PC-9 (cell line): ENCODE measurements at regions not wholly inside any gene's neighbourhood (a gene's known extent, or its start where the extent isn't known, plus 50 kb on each side); places are given as distances from the start of the nearest gene placed in this dataset.

ENCODE experiments used
- BruUV-seq: library from RNA; stranded (reverse); fragments of 400-500 nt; replicated peaks from 2 replicates; lab custom pipeline; 2021; lab: Mats Ljungman, UMichigan
- CTCF ChIA-PET: fragments of 300-600 bp; sonication (Branson Sonifier 250); formaldehyde crosslinking; loops from one replicate; lab custom pipeline; 2022; ENCODE audit warnings: antibody characterized with exemption; lab: Charles Lee
- POLR2A ChIA-PET: fragments of 300-600 bp; sonication (Branson Sonifier 250); formaldehyde crosslinking; loops from one replicate; lab custom pipeline; 2022; ENCODE audit warnings: antibody characterized with exemption; ENCODE audit not compliant: unreplicated experiment; lab: Charles Lee
- DNase-seq, 2 experiments: peaks; one replicate each; pipeline versions ENCODE4 v3.0.0 to v3.0.0-alpha.2; 2015 to 2022; ENCODE audit warnings: mixed read lengths in 1 of 2
- H2AFZ ChIP-seq: fragments of 200-600 bp; sonication (generic); 2 replicates; pipeline ENCODE4 v1.8.1; 2017; ENCODE audit warnings: antibody characterized with exemption
- H3F3A ChIP-seq: fragments of 200-600 bp; sonication (generic); 2 replicates; pipeline ENCODE4 v1.8.1; 2017; ENCODE audit warnings: antibody characterized with exemption, mild to moderate bottlenecking, low read depth; ENCODE audit not compliant: insufficient read depth
- H3K27ac ChIP-seq: fragments of 200-600 bp; sonication (generic); 2 replicates; pipeline ENCODE4 v1.6.1; 2016; ENCODE audit warnings: mixed run types
- H3K27me3 ChIP-seq: fragments of 200-600 bp; sonication (generic); 2 replicates; pipeline ENCODE4 v1.6.1; 2016; ENCODE audit warnings: low read depth, mixed run types; ENCODE audit not compliant: insufficient read depth
- H3K36me3 ChIP-seq: fragments of 200-600 bp; sonication (generic); 2 replicates; pipeline ENCODE4 v1.6.1; 2016; ENCODE audit warnings: low read depth, mixed run types
- H3K4me1 ChIP-seq: fragments of 200-600 bp; sonication (generic); replicated peaks from 2 replicates; pipeline ENCODE4 v1.6.1; 2016; ENCODE audit warnings: mixed run types; ENCODE audit not compliant: insufficient read depth
- H3K4me2 ChIP-seq: fragments of 200-600 bp; sonication (generic); 2 replicates; pipeline ENCODE4 v1.6.1; 2017; ENCODE audit warnings: mixed run types
- H3K4me3 ChIP-seq: fragments of 200-600 bp; sonication (generic); 2 replicates; pipeline ENCODE4 v1.6.1; 2016; ENCODE audit warnings: mixed run types
- H3K79me2 ChIP-seq: fragments of 200-600 bp; sonication (generic); 2 replicates; pipeline ENCODE4 v1.6.1; 2017; ENCODE audit warnings: low read depth, mixed run types
- H3K9me2 ChIP-seq: fragments of 200-600 bp; sonication (generic); 2 replicates; pipeline ENCODE4 v1.8.1; 2017; ENCODE audit warnings: mild to moderate bottlenecking; ENCODE audit not compliant: insufficient read depth
- H3K9me3 ChIP-seq: fragments of 200-600 bp; sonication (generic); 2 replicates; pipeline ENCODE4 v1.8.1; 2016; ENCODE audit warnings: low read depth; ENCODE audit not compliant: insufficient read depth
- H4K20me1 ChIP-seq: fragments of 200-600 bp; sonication (generic); 2 replicates; pipeline ENCODE4 v1.8.1; 2017; ENCODE audit not compliant: insufficient read depth
- EZH2 ChIP-seq: fragments of 200-600 bp; sonication (generic); IDR thresholded peaks from 2 replicates; pipeline ENCODE4 v1.8.0; 2017; ENCODE audit warnings: antibody characterized with exemption, low read depth
- intact Hi-C: fragments of 100-400 bp; cut with micrococcal nuclease; formaldehyde crosslinking; loops from one replicate; pipeline ENCODE4 v1.10.0; 2022; ENCODE audit not compliant: unreplicated experiment
- TF ChIP-seq, protein P1 (sequence below): fragments of 200-600 bp; sonication (generic); conservative IDR thresholded peaks from 2 replicates; pipeline ENCODE4 v1.6.1; 2017; ENCODE audit warnings: mixed run types, antibody characterized with exemption, mild to moderate bottlenecking, moderate library complexity

GRCh38 chr7:106170651-106171050 lies 58.5 kb upstream of the SYPL1 start:
- no peak overlapping the region for H3K4me3 ChIP-seq
- no peaks in the 10 kb centered on the region for H3K4me1 ChIP-seq
- no peak overlapping the region for H3K27ac ChIP-seq
- BruUV-seq, result no TSS peak
- no peak overlapping the region for H2AFZ ChIP-seq
- no peaks in the 10 kb centered on the region for H3K79me2 ChIP-seq
- no peak for TF ChIP-seq EZH2
- TF ChIP-seq, protein P1, sequence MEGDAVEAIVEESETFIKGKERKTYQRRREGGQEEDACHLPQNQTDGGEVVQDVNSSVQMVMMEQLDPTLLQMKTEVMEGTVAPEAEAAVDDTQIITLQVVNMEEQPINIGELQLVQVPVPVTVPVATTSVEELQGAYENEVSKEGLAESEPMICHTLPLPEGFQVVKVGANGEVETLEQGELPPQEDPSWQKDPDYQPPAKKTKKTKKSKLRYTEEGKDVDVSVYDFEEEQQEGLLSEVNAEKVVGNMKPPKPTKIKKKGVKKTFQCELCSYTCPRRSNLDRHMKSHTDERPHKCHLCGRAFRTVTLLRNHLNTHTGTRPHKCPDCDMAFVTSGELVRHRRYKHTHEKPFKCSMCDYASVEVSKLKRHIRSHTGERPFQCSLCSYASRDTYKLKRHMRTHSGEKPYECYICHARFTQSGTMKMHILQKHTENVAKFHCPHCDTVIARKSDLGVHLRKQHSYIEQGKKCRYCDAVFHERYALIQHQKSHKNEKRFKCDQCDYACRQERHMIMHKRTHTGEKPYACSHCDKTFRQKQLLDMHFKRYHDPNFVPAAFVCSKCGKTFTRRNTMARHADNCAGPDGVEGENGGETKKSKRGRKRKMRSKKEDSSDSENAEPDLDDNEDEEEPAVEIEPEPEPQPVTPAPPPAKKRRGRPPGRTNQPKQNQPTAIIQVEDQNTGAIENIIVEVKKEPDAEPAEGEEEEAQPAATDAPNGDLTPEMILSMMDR, result no peak
- H4K20me1 ChIP-seq, result no peaks in the 10 kb centered on the region
- no peak for DNase-seq
- intact Hi-C loops, result loop anchor here (10.0 kb wide), 1 partner anchor 1554 kb away; no protein-coding TSS in a partner anchor
- no peak overlapping the region for H3K4me2 ChIP-seq
- H3F3A ChIP-seq, result peaks cover 5% of the 10 kb centered on the region; the same call in 1 of the 2 replicates
- no peaks in the 10 kb centered on the region for H3K9me2 ChIP-seq
- H3K9me3 ChIP-seq, result no peaks in the 10 kb centered on the region
- H3K36me3 ChIP-seq, result no peaks in the 10 kb centered on the region
- ChIA-PET CTCF (no interaction called here), POLR2A (interaction anchor here (0.7 kb wide), 1 partner anchor 1482 kb away, joined by 5 read pairs; no protein-coding TSS in a partner anchor)
- H3K27me3 ChIP-seq, result no peaks in the 10 kb centered on the region

DNA sequence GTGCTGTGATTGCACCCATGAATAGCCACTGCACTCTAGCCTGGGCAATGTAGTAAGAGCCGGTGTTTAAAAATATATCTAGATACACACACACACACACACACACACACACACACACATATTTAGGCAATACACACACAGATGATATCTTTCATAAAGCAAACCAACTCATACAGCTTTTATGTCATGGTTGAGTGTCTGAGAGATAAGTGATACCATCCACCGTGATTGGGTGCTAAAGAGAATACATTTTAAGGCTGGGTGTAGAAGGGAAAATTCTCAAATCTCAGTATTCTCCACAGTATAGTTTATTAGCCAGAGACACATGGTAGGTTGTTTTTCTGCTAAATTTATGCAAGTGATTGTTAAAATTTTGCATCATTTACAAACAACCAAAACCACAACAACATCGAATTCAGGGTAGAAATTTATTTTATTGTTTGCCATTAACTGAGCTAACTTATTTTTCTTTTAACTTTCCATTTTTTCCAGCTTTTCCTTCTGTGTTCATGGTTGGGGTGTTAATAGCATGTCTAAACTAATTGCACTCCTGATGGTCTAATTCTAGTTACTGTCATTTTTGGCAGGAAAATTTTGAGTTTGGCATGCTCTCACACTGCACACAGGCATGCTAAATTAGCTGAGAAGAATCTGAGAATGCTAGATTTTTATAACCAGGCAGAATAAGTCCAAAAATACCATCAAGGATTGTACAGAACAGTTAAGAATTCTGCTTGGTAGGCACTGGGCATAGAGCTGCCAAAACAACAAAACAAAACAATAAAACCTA lies 57.9 kb upstream of the SYPL1 start:
- ChIA-PET CTCF (no interaction called here), POLR2A (no interaction called here)

DNA sequence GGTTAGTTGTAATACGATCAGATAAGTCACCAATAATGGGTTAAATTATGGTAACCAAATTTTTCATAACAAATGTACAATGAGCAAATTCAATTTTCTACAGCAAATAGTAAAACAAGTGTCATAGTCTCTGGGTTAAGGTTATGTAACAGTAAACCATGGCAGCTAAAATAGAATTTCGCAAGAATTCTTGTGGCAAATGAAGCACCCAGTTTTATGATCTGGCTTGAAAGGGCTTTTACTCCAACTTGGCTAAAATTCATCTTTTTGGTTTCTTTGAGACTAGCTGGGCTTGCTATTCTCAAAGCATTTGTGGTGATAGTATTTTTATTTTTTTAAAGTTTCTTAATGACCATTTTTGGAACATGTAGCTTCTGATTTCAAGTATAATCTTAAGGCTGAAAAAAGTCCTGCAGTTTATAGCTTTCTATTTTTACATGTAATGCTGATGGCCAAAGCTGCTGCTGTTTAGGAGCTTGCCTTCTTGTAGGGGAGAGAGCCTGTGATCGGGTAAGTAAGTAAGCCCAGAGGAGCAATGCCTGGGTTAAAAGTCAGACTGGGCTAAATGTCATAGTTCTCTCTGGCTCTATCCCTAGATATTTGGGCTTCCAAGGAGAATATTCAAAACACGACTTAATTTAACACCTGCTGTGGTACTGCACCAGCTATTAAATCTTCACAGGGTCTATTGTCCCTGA lies 55.5 kb upstream of the SYPL1 start:
- ChIA-PET POLR2A (no interaction called here), CTCF (interaction anchor here (0.6 to 1.3 kb wide), 6 partner anchors 11 to 552 kb away, joined by 3 to 8 read pairs (median 4); no protein-coding TSS in a partner anchor)
- H3K36me3 ChIP-seq, result no peaks in the 10 kb centered on the region
- H2AFZ ChIP-seq, result no peak overlapping the region
- no peak overlapping the region for H3K4me2 ChIP-seq
- H3K27ac ChIP-seq, result no peak overlapping the region
- intact Hi-C loops, result loop anchor here (5.0 kb wide), 1 partner anchor 405 kb away; no protein-coding TSS in a partner anchor
- no peak for DNase-seq
- H3K27me3 ChIP-seq, result no peaks in the 10 kb centered on the region
- no peaks in the 10 kb centered on the region for H4K20me1 ChIP-seq
- no peaks in the 10 kb centered on the region for H3K9me2 ChIP-seq
- H3K9me3 ChIP-seq, result peaks cover 6% of the 10 kb centered on the region
- no TSS peak for BruUV-seq
- H3F3A ChIP-seq, result peaks cover 5% of the 10 kb centered on the region; the same call in 1 of the 2 replicates
- no peak overlapping the region for H3K4me3 ChIP-seq
- no peaks in the 10 kb centered on the region for H3K4me1 ChIP-seq
- TF ChIP-seq EZH2, result no peak
- H3K79me2 ChIP-seq, result no peaks in the 10 kb centered on the region

More for the DNA sequence above, 57.9 kb upstream of the SYPL1 start:
- H3K9me3 ChIP-seq, result no peaks in the 10 kb centered on the region
- no peaks in the 10 kb centered on the region for H3K36me3 ChIP-seq
- no peaks in the 10 kb centered on the region for H3K79me2 ChIP-seq
- no peak overlapping the region for H2AFZ ChIP-seq
- H3K4me3 ChIP-seq, result no peak overlapping the region
- H3K9me2 ChIP-seq, result no peaks in the 10 kb centered on the region
- H3K27ac ChIP-seq, result no peak overlapping the region
- peaks cover 5% of the 10 kb centered on the region; the same call in 1 of the 2 replicates for H3F3A ChIP-seq
- DNase-seq, result no peak
- no peaks in the 10 kb centered on the region for H3K27me3 ChIP-seq
- no peaks in the 10 kb centered on the region for H3K4me1 ChIP-seq
- TF ChIP-seq, protein P1, result no peak
- TF ChIP-seq EZH2, result no peak
- no peaks in the 10 kb centered on the region for H4K20me1 ChIP-seq
- no TSS peak for BruUV-seq
- intact Hi-C loops, result loop anchor here (5.0 to 10.0 kb wide), 2 partner anchors 408 to 1555 kb away; no protein-coding TSS in a partner anchor
- no peak overlapping the region for H3K4me2 ChIP-seq
